Panc1 (cell line): ENCODE measurements at regions not wholly inside any gene's neighbourhood (a gene's known extent, or its start where the extent isn't known, plus 50 kb on each side); places are given as distances from the start of the nearest gene placed in this dataset.

ENCODE experiments used
- ATAC-seq: fragments of 200-7000 bp; cut with Tn5 transposase; 2 replicates; pipeline ENCODE4 v1.9.1; 2020; ENCODE audit warnings: mild to moderate bottlenecking, moderate library complexity
- BruUV-seq: library from RNA; stranded (reverse); fragments of 400-500 nt; replicated peaks from 2 replicates; lab custom pipeline; 2021; lab: Mats Ljungman, UMichigan
- CTCF ChIA-PET: fragments of 300-600 bp; sonication (Branson Sonifier 250); formaldehyde crosslinking; loops from one replicate; lab custom pipeline; 2022; ENCODE audit warnings: antibody characterized with exemption; lab: Charles Lee
- POLR2A ChIA-PET: fragments of 300-600 bp; sonication (Branson Sonifier 250); formaldehyde crosslinking; loops from one replicate; lab custom pipeline; 2022; ENCODE audit warnings: antibody characterized with exemption; lab: Charles Lee
- DNase-seq: peaks from one replicate; pipeline ENCODE4 v3.0.0-alpha.2; 2010; ENCODE audit warnings: low read depth, low spot score
- H3K27ac ChIP-seq: 2 replicates; pipeline ENCODE4 v1.5.1; 2011; ENCODE audit warnings: mild to moderate bottlenecking, low read length, inconsistent platforms
- H3K27me3 ChIP-seq: fragments of 200-500 bp; sonication (Bioruptor generic); 2 replicates; pipeline ENCODE4 v1.6.0; 2014; ENCODE audit warnings: low read length, inconsistent platforms; ENCODE audit not compliant: control insufficient read depth, insufficient read depth
- H3K36me3 ChIP-seq: fragments of 200-500 bp; sonication (Bioruptor generic); 2 replicates; pipeline ENCODE4 v1.5.1; 2014; ENCODE audit warnings: inconsistent platforms, mild to moderate bottlenecking, low read length, moderate library complexity; ENCODE audit not compliant: control insufficient read depth, insufficient read depth
- H3K4me1 ChIP-seq: 2 replicates; pipeline ENCODE4 v1.5.1; 2011; ENCODE audit warnings: inconsistent platforms, mild to moderate bottlenecking, low read length, moderate library complexity; ENCODE audit not compliant: control insufficient read depth, insufficient read depth
- H3K4me3 ChIP-seq, 2 experiments: 2 replicates each; pipeline ENCODE4 v1.5.1; 2011 to 2012; ENCODE audit warnings: low read depth in 2 of 2, low read length in 2 of 2, mild to moderate bottlenecking in 2 of 2, inconsistent platforms in 1 of 2, moderate library complexity in 1 of 2
- H3K9me3 ChIP-seq: fragments of 200-500 bp; sonication (Bioruptor generic); 2 replicates; pipeline ENCODE4 v1.5.1; 2014; ENCODE audit warnings: low read depth, mild to moderate bottlenecking, inconsistent platforms, low read length, moderate library complexity; ENCODE audit not compliant: control insufficient read depth, insufficient read depth
- CTCF ChIP-seq: fragments of 450-650 bp; IDR thresholded peaks from 2 replicates; pipeline ENCODE4 v1.5.1; 2017; ENCODE audit warnings: mild to moderate bottlenecking
- POLR2AphosphoS5 ChIP-seq: IDR thresholded peaks from 2 replicates; pipeline ENCODE4 v1.6.1; 2012; ENCODE audit warnings: mild to moderate bottlenecking, low read depth, low read length, moderate library complexity
- REST ChIP-seq, 2 experiments: IDR thresholded peaks; 2 replicates each; pipeline ENCODE4 v1.6.1; 2011 to 2012; ENCODE audit warnings: low read depth in 2 of 2, control low read depth in 1 of 2, low read length in 1 of 2, mild to moderate bottlenecking in 1 of 2, moderate library complexity in 1 of 2; ENCODE audit not compliant: insufficient read depth in 1 of 2
- SIN3A ChIP-seq: IDR thresholded peaks from 2 replicates; pipeline ENCODE4 v1.6.1; 2012; ENCODE audit warnings: low read depth, mild to moderate bottlenecking, low read length, moderate library complexity, borderline replicate concordance; ENCODE audit not compliant: insufficient read depth
- TCF7L2 ChIP-seq: IDR thresholded peaks from 2 replicates; pipeline ENCODE4 v1.6.1; 2011; ENCODE audit warnings: mild to moderate bottlenecking, low read depth, low read length, inconsistent platforms
- in situ Hi-C: cut with HindIII; loops from 2 replicates; pipeline ENCODE4 v1.10.0; 2016; ENCODE audit warnings: low sequenced_read_pairs, low pct_unique_long_range_greater_than_20kb
- intact Hi-C: fragments of 100-400 bp; cut with micrococcal nuclease; formaldehyde crosslinking; loops from one replicate; pipeline ENCODE4 v1.10.0; 2022; ENCODE audit not compliant: unreplicated experiment

- Histone ChIP-seq H3K9me3 (no peaks in the 10 kb centered on the region), H3K4me1 (no peaks in the 10 kb centered on the region), H3K27me3 (no peaks in the 10 kb centered on the region), H3K36me3 (no peaks in the 10 kb centered on the region), H3K27ac (no peak overlapping the region), H3K4me3 (no peak overlapping the region)
- ATAC-seq: no peak
- CTCF ChIA-PET: no interaction called here
- no peak for TF ChIP-seq POLR2AphosphoS5
- TF ChIP-seq REST (IDR thresholded peaks at IDR 0.05; ENCODE audit: insufficient read depth in 1 of 2, low read depth in 2 of 2, low read length in 1 of 2): no peak
- TF ChIP-seq TCF7L2: no peak
- TF ChIP-seq CTCF: no peak
- TF ChIP-seq SIN3A: no peak
- BruUV-seq: no TSS peak
- no peak for DNase-seq
- POLR2A ChIA-PET: no interaction called here
- intact Hi-C loops (no loop called here), in situ Hi-C loops (no loop called here)
These were observed 269.5 kb upstream of the LRRC3B start for GRCh38 chr3:26353097-26353496.

- intact Hi-C loops: no loop called here
- ATAC-seq: no peak
- TF ChIP-seq POLR2AphosphoS5: no peak
- TF ChIP-seq REST (IDR thresholded peaks at IDR 0.05; ENCODE audit: insufficient read depth in 1 of 2, low read depth in 2 of 2, low read length in 1 of 2): no peak
- TF ChIP-seq SIN3A: no peak
- no peak for TF ChIP-seq TCF7L2
- no peak for TF ChIP-seq CTCF
These were observed 264.2 kb upstream of the LRRC3B start for GRCh38 chr3:26358405-26358804.

More at GRCh38 chr3:26358405-26358804, 264.2 kb upstream of the LRRC3B start:
- POLR2A ChIA-PET: no interaction called here
- no peaks in the 10 kb centered on the region for H3K4me1 ChIP-seq
- no peaks in the 10 kb centered on the region for H3K9me3 ChIP-seq
- H3K4me3 ChIP-seq: no peak overlapping the region
- CTCF ChIA-PET: no interaction called here
- no peaks in the 10 kb centered on the region for H3K36me3 ChIP-seq
- in situ Hi-C loops: no loop called here
- no TSS peak for BruUV-seq
- no peak for DNase-seq
- H3K27me3 ChIP-seq: no peaks in the 10 kb centered on the region
- H3K27ac ChIP-seq: no peak overlapping the region
